K562 (cell line): ENCODE measurements at regions not wholly inside any gene's neighbourhood (a gene's known extent, or its start where the extent isn't known, plus 50 kb on each side); places are given as distances from the start of the nearest gene placed in this dataset.

Experiments used
- CTCF ChIP-seq, 3 experiments: IDR thresholded peaks in 2 of 3; conservative IDR thresholded peaks in 1 of 3; 2 replicates each; pipeline ENCODE4 v1.5.1; 2011 to 2012; ENCODE audit warnings: low read length in 3 of 3, mild to moderate bottlenecking in 3 of 3, control low read depth in 2 of 3, improper control_type of control experiment in 1 of 3, inconsistent platforms in 1 of 3, low read depth in 1 of 3, mixed read lengths in 1 of 3, moderate library complexity in 1 of 3; ENCODE audit not compliant: insufficient read depth in 2 of 3
- FUS ChIP-seq: fragments of 200-400 bp; formaldehyde crosslinking; optimal IDR thresholded peaks from 2 replicates; pipeline ENCODE3; 2017; ENCODE audit warnings: low read depth, low read length
- HIVEP1 ChIP-seq: fragments of 250-450 bp; sonication (Bioruptor Pico); IDR thresholded peaks from 2 replicates; pipeline ENCODE4 v1.4.0; 2020; ENCODE audit warnings: mild to moderate bottlenecking
- POLR2A ChIP-seq: fragments of 450-650 bp; conservative IDR thresholded peaks from 2 replicates; pipeline ENCODE4 v1.6.1; 2016
- POLR2AphosphoS5 ChIP-seq: IDR thresholded peaks from 2 replicates; pipeline ENCODE4 v1.6.1; 2011; ENCODE audit warnings: mild to moderate bottlenecking, low read depth, low read length, moderate library complexity; ENCODE audit not compliant: control insufficient read depth, insufficient read depth

GRCh38 chr12:58138424-58138823 lies 197.1 kb downstream of the ATP23 start:
- TF ChIP-seq CTCF (IDR thresholded peaks at IDR 0.05 in 2 of 3, conservative IDR thresholded peaks at IDR 0.05 in 1 of 3; ENCODE audit: insufficient read depth in 2 of 3, low read depth in 1 of 3, low read length in 3 of 3) (no peak), POLR2AphosphoS5 (no peak), FUS (no peak), POLR2A (no peak), HIVEP1 (no peak)
